ENCODE measurements at regions not wholly inside any gene's neighbourhood (a gene's known extent, or its start where the extent isn't known, plus 50 kb on each side); places are given as distances from the start of the nearest gene placed in this dataset.
"Not testable (repeated sequence)": the region's sequence is repeated elsewhere in the genome, so short reads cannot be mapped to it uniquely, and the experiment has no call there.

DNA sequence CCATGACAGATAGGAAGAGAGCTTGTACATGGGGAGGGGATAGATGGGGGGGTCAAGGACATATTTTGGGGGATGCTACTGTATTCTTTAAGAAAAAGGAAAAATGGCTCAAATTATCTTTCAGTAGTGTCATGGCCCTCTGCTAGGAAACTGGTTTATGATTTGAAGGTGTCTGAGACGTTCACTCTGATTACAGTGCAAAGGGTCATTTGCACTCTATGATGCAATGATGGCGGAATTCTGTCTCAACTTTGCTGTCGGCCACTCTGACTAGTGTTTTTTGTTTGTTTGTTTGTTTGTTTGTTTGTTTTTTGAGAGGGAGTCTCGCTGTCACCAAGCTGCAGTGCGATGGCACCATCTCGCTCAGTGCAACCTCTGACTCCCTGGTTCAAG, 180.0 kb downstream of the SOX4 start:
- DNase-seq: no peak

DNA sequence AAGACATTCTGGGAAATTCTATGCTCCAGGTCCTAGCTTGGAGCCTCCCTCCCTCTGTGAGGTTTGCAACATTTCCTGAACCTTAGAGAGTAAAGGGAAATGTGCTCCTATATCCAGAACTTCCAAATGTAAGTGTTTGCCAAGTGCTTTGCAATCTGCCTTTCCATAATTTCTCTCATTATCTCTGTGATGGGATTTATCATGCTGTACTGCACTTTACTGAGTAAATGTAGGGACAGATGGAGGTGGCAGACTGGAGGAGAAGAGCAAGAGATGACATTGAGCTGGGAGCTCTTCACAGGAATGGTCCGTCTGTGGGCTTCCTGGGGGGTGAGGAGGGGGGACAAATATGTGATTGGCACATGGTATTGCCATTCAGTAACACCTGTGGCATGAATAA, 184.3 kb downstream of the SOX4 start:
- no peak for DNase-seq

DNA sequence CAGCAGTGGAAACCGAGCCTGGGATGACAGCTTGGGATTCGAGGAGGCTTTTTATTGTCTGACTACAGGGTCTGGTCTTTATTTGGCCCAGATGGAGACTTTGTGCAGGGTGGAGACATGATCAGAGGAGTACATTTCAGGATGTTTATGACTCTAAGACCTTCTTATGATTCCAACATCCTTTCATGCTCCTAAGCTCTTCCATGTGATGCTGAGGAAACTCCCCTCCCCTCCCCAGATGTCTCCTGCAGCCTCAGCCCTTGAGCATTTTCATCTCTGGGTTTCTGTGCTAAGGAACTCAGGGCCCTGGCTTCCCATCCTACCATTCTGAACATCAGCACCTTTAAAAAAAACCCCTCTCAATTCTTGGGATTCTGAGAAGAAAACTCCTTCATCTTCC, 186.6 kb downstream of the SOX4 start:
- no peak for DNase-seq

DNA sequence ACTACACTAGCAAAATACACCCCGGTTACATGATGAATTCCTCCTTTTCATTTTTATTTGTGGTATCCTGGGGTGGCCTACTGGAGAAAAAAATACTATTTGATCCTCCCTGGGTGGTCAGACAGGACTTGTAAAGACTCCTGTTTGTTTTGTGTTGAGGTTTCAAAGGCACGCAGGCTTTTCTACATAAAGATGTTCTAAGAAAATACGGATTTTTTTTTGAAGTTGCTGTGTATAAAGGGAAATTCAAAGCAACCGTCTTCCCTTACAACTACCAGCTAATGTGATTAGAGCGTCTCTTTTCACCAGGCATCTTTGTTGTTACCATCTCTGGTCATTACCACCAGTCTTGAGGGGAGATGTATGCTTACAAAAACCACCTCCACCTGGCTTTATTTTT, 187.1 kb downstream of the SOX4 start:
- DNase-seq: no peak

DNA sequence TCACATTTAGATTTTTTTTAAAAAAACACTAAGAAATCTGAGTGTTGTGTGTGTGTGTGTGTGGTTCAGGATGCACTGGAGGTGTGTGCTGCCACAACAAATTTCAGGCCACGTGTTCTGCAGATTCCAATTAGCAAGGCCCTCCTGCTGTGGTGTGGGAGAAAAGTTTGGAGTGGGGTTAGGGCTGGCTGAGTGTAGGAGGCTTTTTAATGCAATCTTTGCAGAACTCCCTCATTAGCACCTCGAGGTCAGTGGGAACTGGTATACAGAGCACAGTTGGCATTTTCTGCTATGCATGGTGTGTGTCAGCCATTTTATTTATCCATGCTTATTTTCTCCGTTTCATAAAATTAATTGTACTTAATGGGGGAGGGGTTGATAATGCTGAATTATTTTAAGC, 187.6 kb downstream of the SOX4 start:
- DNase-seq: no peak

DNA sequence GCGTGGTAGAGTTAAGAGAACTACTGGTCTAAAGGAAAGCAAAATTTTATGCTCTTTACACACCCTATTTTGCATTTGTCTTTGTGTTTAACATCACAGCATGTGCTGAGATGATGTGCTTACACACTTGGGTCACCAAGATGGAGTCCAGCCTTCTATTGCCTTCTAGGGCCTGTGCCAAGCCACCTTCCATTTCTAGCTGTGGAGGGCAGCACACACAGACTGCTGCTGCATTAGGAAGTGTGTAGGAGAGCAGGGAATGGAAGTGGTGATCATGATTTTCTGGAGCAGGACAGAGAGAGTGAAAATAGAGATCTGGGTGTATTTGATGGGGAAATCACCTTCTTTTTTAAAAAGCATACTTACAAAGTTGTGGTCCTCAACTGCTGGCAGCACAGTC, 191.6 kb downstream of the SOX4 start:
- no peak for DNase-seq

DNA sequence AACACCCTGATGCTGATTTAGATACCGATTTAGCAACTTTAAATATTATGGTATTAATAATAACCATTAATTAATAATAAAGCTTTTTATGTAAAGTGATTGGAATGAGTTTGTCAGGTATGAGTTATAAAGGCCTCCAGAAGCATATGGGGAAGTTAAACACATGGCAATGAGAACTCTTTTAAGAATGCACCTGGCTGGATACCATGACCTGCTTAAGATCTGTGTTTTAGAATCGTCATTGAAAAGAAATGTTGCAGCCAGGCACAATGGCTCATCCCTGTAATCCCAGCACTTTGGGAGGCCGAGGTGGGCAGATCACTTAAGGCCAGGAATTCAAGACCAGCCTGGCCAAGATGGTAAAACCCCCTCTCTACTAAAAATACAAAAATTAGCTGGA, 197.5 kb downstream of the SOX4 start:
- DNase-seq: no peak

DNA sequence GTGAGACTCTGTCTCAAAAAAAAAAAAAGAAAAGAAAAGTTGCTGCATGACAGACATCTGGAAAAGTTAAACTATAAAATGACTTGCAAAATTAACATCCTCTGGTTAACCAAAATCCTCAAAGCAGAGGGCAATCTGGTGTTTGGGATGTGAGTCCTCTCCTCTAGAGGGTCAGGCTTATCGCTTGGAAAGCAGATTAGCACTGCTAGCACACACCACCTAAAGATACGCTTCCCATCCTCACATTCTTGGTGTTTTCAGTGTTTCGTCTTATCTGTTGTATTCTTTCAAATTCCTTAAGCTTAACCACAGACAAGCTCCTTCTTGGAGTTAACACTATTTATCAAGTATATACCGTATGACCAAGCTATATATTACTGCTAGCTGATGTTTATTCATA, 198.0 kb downstream of the SOX4 start:
- no peak for DNase-seq

DNA sequence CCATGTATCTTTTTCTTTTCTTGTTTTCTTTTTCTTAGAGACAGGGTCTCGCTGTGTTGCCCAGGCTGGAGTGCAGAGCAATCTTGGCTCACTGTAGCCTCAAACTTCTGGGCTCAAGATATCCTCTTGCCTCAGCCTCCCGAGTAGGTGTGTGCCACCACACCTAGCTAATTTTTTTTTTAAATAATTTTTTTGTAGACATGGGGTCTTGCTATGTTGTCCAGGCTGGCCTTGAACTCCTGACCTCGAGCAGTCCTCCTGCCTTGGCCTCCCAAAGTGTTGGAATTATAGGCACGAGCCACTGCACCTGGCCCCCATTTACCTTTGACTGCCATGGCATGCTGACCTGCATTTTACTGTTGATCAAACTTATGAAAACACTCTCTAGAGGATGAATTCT, 198.6 kb downstream of the SOX4 start:
- no peak for DNase-seq

DNA sequence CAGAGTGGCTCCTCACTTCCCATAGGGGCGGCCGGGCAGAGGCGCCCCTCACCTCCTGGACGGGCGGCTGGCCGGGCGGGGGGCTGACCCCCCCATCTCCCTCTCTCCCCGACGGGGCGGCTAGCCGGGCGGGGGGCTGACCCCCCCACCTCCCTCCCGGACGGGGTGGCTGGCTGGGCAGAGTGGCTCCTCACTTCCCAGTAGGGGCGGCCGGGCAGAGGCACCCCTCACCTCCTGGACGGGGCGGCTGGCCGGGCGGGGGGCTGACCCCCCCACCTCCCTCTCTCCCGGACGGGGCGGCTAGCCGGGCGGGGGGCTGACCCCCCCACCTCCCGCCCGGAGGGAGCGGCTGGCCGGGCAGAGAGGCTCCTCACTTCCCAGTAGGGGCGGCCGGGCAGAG, 203.4 kb downstream of the SOX4 start:
- not testable (repeated sequence) for DNase-seq

DNA sequence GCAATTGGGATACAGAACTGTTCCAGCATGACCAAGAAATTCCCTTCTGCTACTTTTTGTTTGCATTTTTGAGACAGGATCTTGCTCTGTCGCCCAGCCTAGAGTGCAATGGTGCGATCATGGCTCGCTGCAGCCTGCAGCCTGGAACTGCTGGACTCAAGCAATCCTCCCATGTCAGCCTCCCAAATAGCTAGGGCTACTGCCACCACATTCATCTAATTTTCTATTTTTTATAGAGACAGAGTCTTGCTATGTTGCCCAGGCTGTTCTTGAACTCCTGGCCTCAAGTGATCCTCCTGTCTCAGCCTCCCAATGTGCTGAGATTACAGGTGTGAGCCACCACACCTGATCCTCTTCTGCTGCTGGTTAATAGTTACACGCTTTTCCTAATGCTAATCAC, 204.9 kb downstream of the SOX4 start:
- no peak for DNase-seq

DNA sequence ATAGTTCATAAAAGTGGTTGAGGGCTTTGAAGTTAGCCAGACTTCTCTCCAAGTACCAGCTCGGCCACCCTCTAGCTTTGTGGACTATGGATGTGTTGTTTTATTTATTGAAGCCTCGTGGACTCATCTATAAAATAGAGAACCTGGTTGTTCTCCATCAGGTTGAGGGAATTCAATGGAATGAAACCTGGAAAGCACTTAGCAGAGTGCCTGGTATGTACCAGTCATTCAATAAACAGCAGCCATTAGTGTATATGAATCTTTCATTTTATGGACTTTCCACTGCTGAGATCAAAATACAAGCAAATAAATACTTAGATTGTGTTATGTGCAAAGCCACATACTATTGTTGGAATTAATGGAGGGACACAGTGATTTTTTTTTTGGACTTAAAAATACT, 206.8 kb downstream of the SOX4 start:
- DNase-seq: no peak

DNA sequence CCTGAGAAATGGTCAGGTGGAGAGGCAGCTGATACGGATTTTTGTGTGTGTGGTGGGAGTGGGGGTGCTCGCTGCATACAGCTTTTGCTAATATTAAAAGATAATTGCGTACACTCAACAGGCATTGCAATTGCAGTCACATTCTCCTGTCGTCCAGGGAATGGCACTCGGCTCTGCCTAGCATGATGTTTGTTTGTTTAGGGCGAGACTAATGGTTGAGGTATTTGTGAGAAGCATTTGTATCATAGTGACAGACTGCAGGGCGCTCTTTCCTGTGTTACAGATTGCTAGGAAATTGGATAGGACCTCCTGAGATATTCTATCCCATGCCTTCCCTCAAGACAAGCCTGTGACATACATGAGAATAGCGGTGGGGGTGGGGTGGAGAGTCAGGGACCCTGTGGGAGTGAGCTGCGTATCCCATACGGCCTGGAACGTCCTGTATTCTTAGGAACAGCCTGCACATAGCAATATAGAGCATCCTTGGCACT, 207.4 kb downstream of the SOX4 start:
- no peak for DNase-seq

DNA sequence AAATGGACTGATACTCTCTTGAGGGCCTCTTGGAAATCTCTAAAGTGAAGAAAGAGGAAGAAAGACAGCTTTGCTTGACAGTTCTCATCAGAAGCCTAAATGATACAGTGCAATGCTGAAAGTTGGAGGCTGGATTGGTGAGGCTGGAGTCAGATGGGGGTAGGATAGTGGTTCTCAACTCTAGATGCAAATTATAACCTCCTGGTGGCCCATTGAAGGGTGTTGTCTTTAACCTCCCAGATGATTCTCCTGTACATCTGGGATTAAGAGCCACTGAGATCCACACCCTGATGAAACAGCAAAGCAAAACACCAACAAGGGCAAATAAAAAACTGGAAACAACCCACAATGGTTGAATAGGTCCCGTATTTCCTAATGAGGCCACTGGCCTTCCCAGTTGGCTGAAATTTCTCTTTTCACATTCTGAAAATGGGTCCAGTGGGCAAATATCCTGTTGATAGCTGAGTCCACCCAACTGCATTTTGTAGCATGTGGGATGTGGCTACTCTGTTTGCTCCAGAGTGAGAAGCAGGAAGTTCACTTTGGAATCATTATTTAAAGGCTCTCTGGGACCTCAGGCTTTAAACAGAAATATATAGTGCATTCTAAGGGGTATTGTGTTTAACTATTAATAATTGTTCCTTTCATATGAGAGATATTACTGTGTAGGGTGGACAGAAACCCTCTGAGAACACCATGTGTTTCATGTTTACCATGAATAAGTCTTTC, 208.1 kb downstream of the SOX4 start:
- DNase-seq: no peak

DNA sequence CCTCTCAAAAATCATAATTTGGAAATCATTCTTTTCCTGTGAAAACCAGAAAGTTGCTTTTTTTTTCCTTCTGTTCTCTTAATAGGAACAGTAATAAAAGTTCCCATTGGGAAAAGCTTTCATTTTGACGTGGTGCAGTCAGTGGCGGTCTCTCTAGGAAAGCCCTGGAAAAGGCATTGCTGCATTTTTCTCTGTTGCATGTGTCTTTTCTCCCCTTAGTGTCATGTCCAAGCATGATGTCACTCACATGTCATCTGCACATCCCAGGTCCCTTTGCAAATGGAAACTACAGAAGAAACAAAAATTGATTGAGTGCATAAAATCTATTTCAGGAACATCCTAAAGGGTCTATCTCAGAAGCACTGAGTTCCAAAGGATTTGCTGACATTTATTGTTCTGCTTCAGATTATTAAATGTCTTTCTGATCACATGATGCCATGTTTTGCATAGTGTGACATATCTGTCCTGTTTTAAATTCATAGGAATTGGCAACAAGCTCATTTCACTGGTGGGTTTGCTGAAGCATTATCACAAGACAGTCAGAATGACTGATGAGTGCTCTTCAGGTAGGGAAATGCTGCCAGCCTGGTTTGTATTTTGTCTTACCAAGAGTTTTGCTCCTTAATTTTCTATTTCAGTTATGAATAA, 208.7 kb downstream of the SOX4 start:
- DNase-seq: no peak

DNA sequence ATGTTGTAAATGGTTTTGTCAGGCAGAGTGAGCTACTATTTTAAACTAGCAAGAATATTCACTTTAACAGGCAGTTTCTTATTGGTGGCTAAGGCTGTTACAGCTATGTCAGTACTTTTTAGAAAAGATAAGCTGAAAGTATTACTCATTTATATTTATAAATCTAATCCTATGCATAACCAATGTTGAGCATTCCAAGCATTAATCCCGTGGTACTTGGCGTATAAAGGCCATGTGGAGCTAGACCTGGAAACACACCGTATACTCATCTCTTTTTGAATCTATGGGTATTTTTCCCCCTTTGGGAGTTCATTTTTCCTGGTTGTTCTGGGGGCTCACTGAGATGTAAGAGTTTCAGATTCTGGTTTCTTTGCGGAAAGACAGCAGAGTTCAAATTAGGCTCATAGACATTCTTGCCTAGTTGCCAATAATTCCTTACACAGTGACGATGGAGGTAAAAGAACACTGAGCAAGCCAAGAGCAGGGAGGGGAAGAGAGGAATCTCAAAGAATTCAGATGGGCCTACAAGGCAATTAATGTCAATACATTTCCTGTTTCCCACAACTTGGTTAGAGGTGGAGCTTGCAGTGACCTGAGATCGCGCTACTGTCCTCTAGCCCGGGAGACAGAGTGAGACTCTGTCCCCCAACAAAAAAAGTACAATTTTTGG, 211.5 kb downstream of the SOX4 start:
- no peak for DNase-seq

DNA sequence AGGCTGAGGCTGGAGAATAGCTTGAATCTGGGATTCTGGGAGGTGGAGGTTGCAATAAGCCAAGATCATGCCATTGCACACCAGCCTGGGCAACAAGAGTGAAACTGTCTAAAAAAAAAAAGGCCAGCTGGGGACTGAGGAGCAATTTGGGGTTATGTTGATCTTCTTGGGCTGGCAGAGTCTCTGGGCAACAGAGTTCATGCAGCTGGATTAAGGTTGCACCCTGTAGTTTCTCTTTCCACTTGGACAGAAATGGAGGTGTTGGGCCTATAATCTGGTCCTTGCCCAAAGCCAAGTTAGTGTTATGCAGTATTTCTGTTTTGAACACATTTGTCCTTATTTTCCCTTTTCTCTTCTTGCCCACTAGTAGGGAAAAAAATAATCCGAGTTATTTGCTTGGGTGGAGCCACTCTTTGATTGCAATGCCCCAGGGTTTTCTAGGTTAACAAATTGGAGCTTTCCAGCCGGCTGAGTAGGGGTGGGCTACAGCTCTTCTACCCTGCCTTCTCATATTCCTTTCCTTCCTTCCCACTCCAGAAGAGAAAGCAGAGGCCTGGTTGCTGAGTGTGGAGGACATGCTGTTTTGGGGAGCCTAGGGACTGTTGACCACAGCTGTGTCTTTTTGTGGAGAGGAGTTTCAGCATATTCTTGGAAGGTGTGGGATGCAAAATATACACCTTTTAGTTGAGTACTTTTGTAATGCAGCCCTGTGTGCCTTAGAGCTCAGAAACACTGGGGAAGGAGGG, 213.9 kb downstream of the SOX4 start:
- DNase-seq: no peak

DNA sequence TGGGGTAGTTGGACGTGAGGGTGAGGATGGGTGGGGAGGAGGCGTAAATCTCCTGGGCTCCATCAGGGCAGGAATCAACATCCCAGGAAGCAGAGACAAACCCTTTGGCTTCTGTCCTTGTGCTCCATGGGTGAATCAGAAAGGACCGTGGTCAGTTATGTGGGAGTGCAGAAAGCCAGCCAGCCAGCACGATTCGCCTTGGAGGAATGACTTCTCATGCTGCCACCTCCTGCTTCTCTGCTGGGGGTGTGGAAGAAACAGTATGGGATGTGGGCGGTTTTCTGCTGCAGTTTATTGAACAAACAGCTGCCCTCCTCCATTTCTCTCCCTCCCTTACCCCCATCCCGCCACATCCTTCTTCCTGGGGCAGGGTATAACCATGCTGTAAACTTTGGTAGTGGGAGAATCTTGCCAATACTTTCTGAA, 214.5 kb downstream of the SOX4 start:
- DNase-seq: no peak

DNA sequence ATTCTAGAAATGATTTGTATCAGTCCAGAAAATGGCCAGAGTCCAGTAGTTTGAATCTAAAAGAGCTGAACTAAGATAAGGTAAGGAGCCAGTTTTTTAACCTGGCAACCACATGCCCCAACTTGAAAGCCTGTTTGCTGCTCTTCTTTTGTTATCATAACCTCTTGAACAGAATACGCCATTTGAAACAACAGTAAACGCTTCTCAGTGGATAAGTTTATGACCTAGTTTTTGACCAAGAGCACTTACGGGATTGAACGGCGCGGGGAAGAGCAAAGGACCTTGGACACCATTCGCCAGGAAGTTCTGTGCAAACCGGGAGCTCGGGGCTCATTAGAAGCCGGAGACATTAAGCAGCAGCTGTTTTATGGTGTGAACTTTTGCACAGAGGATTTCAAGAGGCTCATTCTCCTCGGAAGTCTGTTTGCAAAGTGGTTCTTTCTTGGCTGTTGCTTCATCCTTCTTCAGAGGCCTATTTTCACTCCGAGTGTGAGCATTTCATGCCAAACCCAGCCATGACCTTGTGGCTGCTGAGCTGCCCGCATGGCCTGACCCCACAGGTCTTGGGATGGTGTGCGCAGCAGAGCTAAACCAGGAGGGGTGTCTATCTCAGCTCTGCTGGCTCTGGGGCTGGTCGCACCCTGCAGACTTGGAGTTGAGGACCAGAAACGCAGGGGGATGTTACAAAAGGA, 215.1 kb downstream of the SOX4 start:
- DNase-seq: no peak

DNA sequence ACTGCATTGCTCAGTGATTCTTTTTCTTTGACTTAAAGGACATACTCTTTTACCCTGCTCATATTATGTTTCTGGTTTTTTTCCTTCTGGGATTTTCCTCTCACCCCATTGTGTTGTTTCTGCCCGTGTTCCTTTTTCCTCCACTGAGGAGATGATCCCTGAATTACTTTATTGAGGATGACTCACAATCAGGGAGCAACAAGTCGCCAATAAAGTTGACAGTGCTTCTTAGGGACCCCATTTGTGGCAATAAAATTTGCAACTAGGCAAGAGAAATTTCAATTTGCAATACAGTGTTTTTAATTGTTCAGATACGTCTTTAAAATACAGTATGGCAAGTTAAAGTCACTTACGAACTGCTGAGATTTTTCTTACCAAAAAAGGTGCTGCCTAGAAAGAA, 217.9 kb downstream of the SOX4 start:
- no peak for DNase-seq

DNA sequence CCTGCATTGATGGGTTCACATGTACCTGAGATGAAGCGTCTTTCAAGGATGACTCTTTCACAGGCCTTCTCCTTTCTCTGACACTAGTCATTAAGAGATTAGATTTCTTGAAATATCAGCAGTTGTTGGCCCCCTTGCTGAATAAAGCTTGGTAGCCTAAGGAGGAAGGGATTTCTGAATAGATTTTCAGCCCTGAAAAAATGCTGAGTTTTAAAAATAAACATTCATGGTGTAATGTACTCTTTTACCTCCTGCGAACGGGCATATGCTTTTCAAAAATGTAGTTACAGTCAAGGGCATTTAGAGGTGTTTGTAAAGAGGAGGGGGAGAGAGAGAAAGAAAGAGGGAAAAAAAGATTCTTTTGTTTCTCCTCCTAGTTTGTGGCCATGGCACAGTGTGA, 222.7 kb downstream of the SOX4 start:
- no peak for DNase-seq

DNA sequence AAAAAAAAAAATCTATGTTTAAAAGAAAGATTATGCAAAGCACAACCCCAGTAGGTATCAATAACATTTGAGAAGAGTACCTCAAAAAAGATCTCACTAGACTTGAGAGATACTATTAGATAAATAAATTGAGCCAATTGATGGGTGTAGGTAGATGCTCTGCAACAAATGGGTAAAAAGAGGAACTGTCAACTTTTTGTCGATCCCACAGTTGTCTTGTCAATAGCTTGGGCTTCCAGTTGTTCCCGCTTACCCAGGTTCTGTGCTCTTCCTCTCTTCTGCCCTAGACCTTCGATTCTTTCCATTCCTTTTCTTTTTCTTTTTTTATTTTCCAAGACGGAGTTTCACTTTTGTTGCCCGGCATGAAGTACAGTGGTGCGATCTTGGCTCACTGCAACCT, 226.9 kb downstream of the SOX4 start:
- no peak for DNase-seq

DNA sequence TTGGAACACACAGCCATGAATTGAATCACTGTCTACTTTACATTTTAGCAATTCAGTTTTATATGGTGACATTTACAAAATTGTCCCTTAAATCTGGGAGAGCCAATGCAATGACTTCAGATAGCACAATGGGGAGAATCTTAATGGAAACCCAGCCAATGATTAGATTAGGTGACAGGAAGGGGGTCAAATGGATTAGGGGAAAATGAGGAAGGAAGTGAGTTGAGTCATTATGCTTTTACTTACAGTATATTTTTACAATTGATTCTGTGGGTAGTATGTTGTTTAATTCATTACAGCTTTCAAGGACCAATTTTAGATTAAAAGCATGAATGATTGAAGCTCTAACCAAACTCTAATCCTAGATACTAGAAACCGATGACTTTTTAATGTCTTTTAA, 229.8 kb downstream of the SOX4 start:
- DNase-seq: no peak
